ENCODE measurements at regions not wholly inside any gene's neighbourhood (a gene's known extent, or its start where the extent isn't known, plus 50 kb on each side); places are given as distances from the start of the nearest gene placed in this dataset.

DNA sequence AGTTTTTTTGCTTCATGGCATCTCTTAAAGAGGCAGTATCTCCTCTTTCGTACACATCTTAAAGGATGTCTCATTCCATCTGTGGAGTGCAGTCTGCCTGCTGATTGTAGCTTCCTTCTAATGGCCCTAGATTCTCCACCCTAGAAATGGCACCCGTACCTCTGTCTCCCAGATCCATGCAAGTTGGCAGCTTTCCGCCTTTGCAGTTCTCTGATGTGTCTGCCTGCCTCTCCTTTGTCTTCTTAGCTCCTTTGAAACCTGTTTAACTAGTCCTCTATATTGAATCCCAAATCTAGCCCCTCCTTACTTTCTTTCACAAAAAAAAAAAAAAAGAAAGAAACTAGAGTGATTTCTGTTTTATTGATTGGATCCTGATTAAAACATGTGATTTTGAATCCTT is 1025.0 kb downstream of the ZPLD1 start:
- H3K27me3 ChIP-seq (ENCODE audit: insufficient read depth, low read length): no peaks in the 10 kb centered on the region
- TF ChIP-seq, protein P1, sequence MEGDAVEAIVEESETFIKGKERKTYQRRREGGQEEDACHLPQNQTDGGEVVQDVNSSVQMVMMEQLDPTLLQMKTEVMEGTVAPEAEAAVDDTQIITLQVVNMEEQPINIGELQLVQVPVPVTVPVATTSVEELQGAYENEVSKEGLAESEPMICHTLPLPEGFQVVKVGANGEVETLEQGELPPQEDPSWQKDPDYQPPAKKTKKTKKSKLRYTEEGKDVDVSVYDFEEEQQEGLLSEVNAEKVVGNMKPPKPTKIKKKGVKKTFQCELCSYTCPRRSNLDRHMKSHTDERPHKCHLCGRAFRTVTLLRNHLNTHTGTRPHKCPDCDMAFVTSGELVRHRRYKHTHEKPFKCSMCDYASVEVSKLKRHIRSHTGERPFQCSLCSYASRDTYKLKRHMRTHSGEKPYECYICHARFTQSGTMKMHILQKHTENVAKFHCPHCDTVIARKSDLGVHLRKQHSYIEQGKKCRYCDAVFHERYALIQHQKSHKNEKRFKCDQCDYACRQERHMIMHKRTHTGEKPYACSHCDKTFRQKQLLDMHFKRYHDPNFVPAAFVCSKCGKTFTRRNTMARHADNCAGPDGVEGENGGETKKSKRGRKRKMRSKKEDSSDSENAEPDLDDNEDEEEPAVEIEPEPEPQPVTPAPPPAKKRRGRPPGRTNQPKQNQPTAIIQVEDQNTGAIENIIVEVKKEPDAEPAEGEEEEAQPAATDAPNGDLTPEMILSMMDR (IDR thresholded peaks at IDR 0.05; ENCODE audit: extremely low read depth, low read depth, low read length): no peak
- H3K9me3 ChIP-seq (ENCODE audit: low read depth, low read length): peaks cover 3% of the 10 kb centered on the region
- H3K4me3 ChIP-seq (ENCODE audit: insufficient read depth, low read length): no peak overlapping the region
- no peak overlapping the region for H2AFZ ChIP-seq (ENCODE audit: low read length)
- H3K4me2 ChIP-seq (ENCODE audit: insufficient read depth, low read length): no peak overlapping the region
- DNase-seq (ENCODE audit: insufficient read length, low spot score, missing footprints): no peak
- no peaks in the 10 kb centered on the region for H3K4me1 ChIP-seq (ENCODE audit: insufficient read depth, low read length)
- no peaks in the 10 kb centered on the region for H3K79me2 ChIP-seq (ENCODE audit: insufficient read depth, low read length)
- no peaks in the 10 kb centered on the region for H3K36me3 ChIP-seq (ENCODE audit: insufficient read depth, low read length)
- no peaks in the 10 kb centered on the region for H4K20me1 ChIP-seq (ENCODE audit: insufficient read depth, low read length)
- no peak overlapping the region for H3K27ac ChIP-seq (ENCODE audit: low read depth, low read length)

DNA sequence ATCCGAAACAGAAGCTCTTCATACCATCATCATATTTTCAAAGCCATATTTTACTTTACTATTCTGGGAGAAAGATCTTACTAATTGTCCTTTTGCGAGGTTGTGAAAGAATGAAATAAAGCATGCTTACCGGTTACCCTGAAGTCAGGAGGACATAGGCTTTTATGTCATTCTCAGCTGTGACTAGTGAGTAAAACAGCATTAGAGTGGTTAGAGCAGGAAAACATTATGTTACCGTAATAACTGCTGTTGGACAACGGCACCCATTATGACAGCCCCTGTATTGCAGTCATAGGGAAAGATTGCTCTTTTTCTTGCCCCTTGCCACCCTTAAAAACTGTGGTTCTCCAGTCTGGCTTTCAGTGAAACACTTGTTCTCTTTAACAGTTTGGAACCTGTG is 1035.7 kb downstream of the ZPLD1 start:
- DNase-seq (ENCODE audit: insufficient read length, low spot score, missing footprints): no peak
- no peak overlapping the region for H3K27ac ChIP-seq (ENCODE audit: low read depth, low read length)
- H3K4me2 ChIP-seq (ENCODE audit: insufficient read depth, low read length): no peak overlapping the region
- TF ChIP-seq, protein P1 (IDR thresholded peaks at IDR 0.05; ENCODE audit: extremely low read depth, low read depth, low read length): no peak
- H3K27me3 ChIP-seq (ENCODE audit: insufficient read depth, low read length): no peaks in the 10 kb centered on the region
- no peak overlapping the region for H3K4me3 ChIP-seq (ENCODE audit: insufficient read depth, low read length)
- H3K36me3 ChIP-seq (ENCODE audit: insufficient read depth, low read length): no peaks in the 10 kb centered on the region
- no peak overlapping the region for H2AFZ ChIP-seq (ENCODE audit: low read length)
- H4K20me1 ChIP-seq (ENCODE audit: insufficient read depth, low read length): no peaks in the 10 kb centered on the region
- H3K9me3 ChIP-seq (ENCODE audit: low read depth, low read length): no peaks in the 10 kb centered on the region
- H3K4me1 ChIP-seq (ENCODE audit: insufficient read depth, low read length): no peaks in the 10 kb centered on the region
- H3K79me2 ChIP-seq (ENCODE audit: insufficient read depth, low read length): no peaks in the 10 kb centered on the region

DNA sequence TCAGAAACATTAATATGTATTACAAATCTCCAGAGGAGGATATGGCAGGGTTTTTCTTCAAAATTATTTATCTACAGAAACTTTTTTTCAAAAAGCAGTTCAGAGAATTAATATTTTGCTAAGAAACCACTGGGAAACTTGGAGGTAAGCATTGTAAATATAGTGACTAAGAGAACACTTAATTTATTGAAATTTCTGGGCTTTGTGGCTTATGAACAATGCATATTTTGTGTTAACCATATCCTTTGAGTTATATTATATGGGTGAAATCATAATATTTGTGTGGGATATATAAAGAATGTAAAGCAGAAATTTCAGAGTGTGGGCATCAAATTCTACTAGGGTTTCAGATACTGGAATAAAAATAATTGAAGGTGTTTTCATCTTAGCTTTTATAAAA is 1059.2 kb downstream of the ZPLD1 start:
- DNase-seq (ENCODE audit: insufficient read length, low spot score, missing footprints): no peak
- Histone ChIP-seq H3K79me2 (ENCODE audit: insufficient read depth, low read length) (no peaks in the 10 kb centered on the region), H4K20me1 (ENCODE audit: insufficient read depth, low read length) (no peaks in the 10 kb centered on the region), H3K4me3 (ENCODE audit: insufficient read depth, low read length) (no peak overlapping the region), H3K4me2 (ENCODE audit: insufficient read depth, low read length) (no peak overlapping the region), H3K36me3 (ENCODE audit: insufficient read depth, low read length) (no peaks in the 10 kb centered on the region), H3K4me1 (ENCODE audit: insufficient read depth, low read length) (no peaks in the 10 kb centered on the region), H3K9me3 (ENCODE audit: low read depth, low read length) (no peaks in the 10 kb centered on the region), H2AFZ (ENCODE audit: low read length) (no peak overlapping the region), H3K27ac (ENCODE audit: low read depth, low read length) (no peak overlapping the region), H3K27me3 (ENCODE audit: insufficient read depth, low read length) (no peaks in the 10 kb centered on the region)
- TF ChIP-seq, protein P1 (IDR thresholded peaks at IDR 0.05; ENCODE audit: extremely low read depth, low read depth, low read length): no peak

DNA sequence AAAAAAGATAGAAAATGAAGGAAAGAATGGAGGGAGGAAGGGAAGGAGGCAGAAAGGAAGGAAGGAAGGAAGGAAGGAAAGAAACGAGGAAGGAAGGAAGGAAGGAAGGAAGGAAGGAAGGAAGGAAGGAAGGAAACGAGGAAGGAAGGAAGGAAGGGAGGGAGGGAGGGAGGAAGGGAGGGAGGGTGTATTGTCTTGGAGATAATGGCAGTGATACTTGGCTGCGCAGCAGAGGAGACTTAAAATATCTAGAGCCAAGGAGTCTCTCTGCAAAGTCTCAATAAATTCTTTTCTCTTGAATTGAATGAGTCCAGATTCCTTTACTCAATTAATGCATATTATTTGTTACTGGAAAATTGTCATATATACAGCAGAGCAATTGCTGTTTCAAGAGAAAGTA is 1059.7 kb downstream of the ZPLD1 start:
- no peaks in the 10 kb centered on the region for H3K36me3 ChIP-seq (ENCODE audit: insufficient read depth, low read length)
- TF ChIP-seq, protein P1 (IDR thresholded peaks at IDR 0.05; ENCODE audit: extremely low read depth, low read depth, low read length): no peak
- no peaks in the 10 kb centered on the region for H3K4me1 ChIP-seq (ENCODE audit: insufficient read depth, low read length)
- no peak overlapping the region for H3K4me2 ChIP-seq (ENCODE audit: insufficient read depth, low read length)
- H4K20me1 ChIP-seq (ENCODE audit: insufficient read depth, low read length): no peaks in the 10 kb centered on the region
- no peak overlapping the region for H2AFZ ChIP-seq (ENCODE audit: low read length)
- no peak overlapping the region for H3K4me3 ChIP-seq (ENCODE audit: insufficient read depth, low read length)
- H3K9me3 ChIP-seq (ENCODE audit: low read depth, low read length): no peaks in the 10 kb centered on the region
- no peak overlapping the region for H3K27ac ChIP-seq (ENCODE audit: low read depth, low read length)
- no peaks in the 10 kb centered on the region for H3K79me2 ChIP-seq (ENCODE audit: insufficient read depth, low read length)
- DNase-seq (ENCODE audit: insufficient read length, low spot score, missing footprints): no peak
- no peaks in the 10 kb centered on the region for H3K27me3 ChIP-seq (ENCODE audit: insufficient read depth, low read length)

Data from osteoblast (primary cell).